ENCODE measurements at regions not wholly inside any gene's neighbourhood (a gene's known extent, or its start where the extent isn't known, plus 50 kb on each side); places are given as distances from the start of the nearest gene placed in this dataset.

DNA sequence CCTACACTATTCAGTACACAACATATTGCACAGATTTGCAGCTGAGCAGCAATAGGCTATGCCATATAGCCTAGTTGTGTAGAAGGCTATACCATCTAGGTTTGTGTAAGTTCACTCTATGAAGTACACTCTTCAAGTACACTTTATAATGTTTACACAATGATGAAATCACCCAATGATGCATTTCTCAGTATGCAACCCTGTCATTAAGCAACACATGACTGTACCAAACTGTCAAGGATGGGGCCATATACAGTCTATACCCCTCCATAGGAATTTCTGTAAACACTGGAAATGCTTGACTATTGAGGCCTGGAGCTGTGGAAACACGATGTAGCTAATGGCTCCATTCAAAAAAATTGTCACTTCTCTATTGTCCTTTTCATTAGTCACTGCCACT lies 535.4 kb downstream of the EPM2A start:
- no peak overlapping the region for H2AFZ ChIP-seq (ENCODE audit: low read length, unreplicated experiment)
- peaks cover 4% of the 10 kb centered on the region for H3K4me1 ChIP-seq (ENCODE audit: control insufficient read depth, insufficient read depth, low read length, unreplicated experiment)
- no peaks in the 10 kb centered on the region for H3K79me2 ChIP-seq (ENCODE audit: control insufficient read depth, insufficient read depth, low read length, unreplicated experiment)
- H3K4me3 ChIP-seq (ENCODE audit: low read depth, low read length) = no peak overlapping the region
- H3K27ac ChIP-seq (ENCODE audit: low read depth, low read length) = no peak overlapping the region
- H3K27me3 ChIP-seq (ENCODE audit: insufficient read depth, low read length) = no peaks in the 10 kb centered on the region
- no peaks in the 10 kb centered on the region for H3K36me3 ChIP-seq (ENCODE audit: insufficient read depth, low read length)

DNA sequence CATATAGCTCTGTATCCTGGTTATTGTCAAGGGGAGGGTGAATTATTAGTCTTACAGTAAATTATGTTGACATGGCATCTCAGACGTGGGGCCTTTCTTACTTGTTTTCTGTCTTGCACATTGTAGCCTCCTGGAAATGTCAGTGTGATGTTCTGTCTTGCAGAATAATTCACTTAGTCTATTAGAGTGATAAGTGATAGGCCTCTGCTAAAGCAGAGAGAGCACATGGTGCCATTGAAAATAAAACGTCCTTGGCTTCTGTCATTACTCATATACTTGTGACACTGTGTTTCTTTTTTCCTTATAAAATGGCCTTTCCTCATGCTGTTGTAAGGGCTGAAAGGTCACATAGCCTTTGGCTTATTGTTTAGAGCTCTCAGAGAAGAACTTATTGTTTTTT lies 531.0 kb downstream of the EPM2A start:
- H3K4me3 ChIP-seq (ENCODE audit: low read depth, low read length) = no peak overlapping the region
- peaks cover 12% of the 10 kb centered on the region for H3K4me1 ChIP-seq (ENCODE audit: control insufficient read depth, insufficient read depth, low read length, unreplicated experiment)
- H2AFZ ChIP-seq (ENCODE audit: low read length, unreplicated experiment) = no peak overlapping the region
- H3K27me3 ChIP-seq (ENCODE audit: insufficient read depth, low read length) = no peaks in the 10 kb centered on the region
- no peak overlapping the region for H3K27ac ChIP-seq (ENCODE audit: low read depth, low read length)
- H3K36me3 ChIP-seq (ENCODE audit: insufficient read depth, low read length) = no peaks in the 10 kb centered on the region
- no peaks in the 10 kb centered on the region for H3K79me2 ChIP-seq (ENCODE audit: control insufficient read depth, insufficient read depth, low read length, unreplicated experiment)

DNA sequence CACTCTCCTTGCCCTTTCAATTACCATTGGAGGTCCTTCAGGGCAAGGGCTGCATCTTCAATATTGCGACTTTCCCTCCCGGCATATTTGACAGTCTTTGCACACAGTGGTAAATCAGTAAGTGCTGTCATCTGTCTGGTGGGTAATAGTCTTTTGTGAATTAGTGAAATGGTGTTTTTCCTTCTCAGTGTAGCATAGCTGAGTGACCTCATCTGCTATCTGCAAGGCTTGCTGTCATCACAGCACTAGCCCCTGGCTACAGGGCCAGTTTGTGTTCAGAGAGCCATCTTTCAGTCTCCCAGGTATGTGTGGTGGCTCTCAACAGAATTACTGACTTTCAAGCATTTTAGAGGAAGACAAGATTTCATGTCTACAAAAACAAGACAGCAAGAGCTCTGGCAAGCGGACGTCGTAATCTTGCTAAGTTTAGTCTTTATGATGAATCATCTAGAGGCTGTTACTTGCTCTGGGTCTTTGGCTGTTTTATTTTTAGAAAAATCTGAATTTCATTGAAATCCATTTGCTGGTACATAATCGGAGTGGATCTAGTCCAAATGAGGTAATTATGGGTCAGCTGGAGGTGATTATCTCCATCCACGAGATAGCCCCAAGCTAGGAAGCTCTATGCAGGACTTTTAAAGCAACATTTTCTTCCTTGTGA lies 528.9 kb downstream of the EPM2A start:
- H3K27me3 ChIP-seq (ENCODE audit: insufficient read depth, low read length) = no peaks in the 10 kb centered on the region
- H3K27ac ChIP-seq (ENCODE audit: low read depth, low read length) = no peak overlapping the region
- no peaks in the 10 kb centered on the region for H3K36me3 ChIP-seq (ENCODE audit: insufficient read depth, low read length)
- H3K79me2 ChIP-seq (ENCODE audit: control insufficient read depth, insufficient read depth, low read length, unreplicated experiment) = no peaks in the 10 kb centered on the region
- no peak overlapping the region for H3K4me3 ChIP-seq (ENCODE audit: low read depth, low read length)
- H2AFZ ChIP-seq (ENCODE audit: low read length, unreplicated experiment) = no peak overlapping the region
- H3K4me1 ChIP-seq (ENCODE audit: control insufficient read depth, insufficient read depth, low read length, unreplicated experiment) = peaks cover 8% of the 10 kb centered on the region

DNA sequence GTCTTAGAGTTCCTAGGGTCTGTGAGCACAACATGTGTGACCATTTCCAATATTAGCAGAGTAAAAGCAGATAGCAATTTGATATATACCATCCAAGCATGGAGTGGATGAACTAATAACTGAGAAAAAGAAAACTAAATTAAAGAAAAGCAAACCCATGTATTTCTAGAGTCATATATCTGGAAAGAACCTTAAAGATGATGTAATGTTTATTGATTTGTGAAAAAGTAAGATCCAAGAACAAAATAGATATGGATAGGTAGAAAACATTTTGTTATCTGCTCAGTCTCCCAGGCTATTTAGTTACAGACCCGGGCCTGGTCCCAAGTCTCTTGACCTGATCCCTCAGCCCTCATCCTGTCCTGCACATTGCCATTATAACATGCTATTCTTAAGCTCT lies 526.8 kb downstream of the EPM2A start:
- no peak overlapping the region for H3K4me3 ChIP-seq (ENCODE audit: low read depth, low read length)
- no peaks in the 10 kb centered on the region for H3K27me3 ChIP-seq (ENCODE audit: insufficient read depth, low read length)
- no peaks in the 10 kb centered on the region for H3K36me3 ChIP-seq (ENCODE audit: insufficient read depth, low read length)
- H3K27ac ChIP-seq (ENCODE audit: low read depth, low read length) = no peak overlapping the region
- H2AFZ ChIP-seq (ENCODE audit: low read length, unreplicated experiment) = no peak overlapping the region
- no peaks in the 10 kb centered on the region for H3K79me2 ChIP-seq (ENCODE audit: control insufficient read depth, insufficient read depth, low read length, unreplicated experiment)
- peaks cover 10% of the 10 kb centered on the region for H3K4me1 ChIP-seq (ENCODE audit: control insufficient read depth, insufficient read depth, low read length, unreplicated experiment)

DNA sequence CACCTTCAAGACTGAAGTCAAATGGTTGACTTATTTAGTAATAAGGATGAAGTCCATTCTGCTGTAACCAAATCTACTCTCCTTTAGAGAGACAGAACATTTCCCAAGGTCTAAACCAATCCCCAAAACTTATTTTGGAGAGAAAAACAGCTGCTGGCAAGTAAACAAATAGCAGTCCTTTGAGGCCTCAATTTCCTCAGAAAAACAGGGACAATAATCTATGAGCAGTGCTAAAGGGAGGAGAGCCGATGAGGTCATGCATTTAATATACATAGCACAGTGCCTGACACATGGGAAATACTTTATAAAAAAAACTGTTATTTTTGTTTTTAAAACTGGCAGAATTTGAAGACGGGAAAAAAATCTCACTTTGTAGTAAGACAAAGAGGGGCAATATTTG lies 526.0 kb downstream of the EPM2A start:
- Histone ChIP-seq H3K4me1 (ENCODE audit: control insufficient read depth, insufficient read depth, low read length, unreplicated experiment) (peaks cover 10% of the 10 kb centered on the region), H3K36me3 (ENCODE audit: insufficient read depth, low read length) (no peaks in the 10 kb centered on the region), H2AFZ (ENCODE audit: low read length, unreplicated experiment) (peak overlapping the region; percentile 58), H3K4me3 (ENCODE audit: low read depth, low read length) (no peak overlapping the region), H3K27me3 (ENCODE audit: insufficient read depth, low read length) (no peaks in the 10 kb centered on the region), H3K27ac (ENCODE audit: low read depth, low read length) (no peak overlapping the region), H3K79me2 (ENCODE audit: control insufficient read depth, insufficient read depth, low read length, unreplicated experiment) (no peaks in the 10 kb centered on the region)

DNA sequence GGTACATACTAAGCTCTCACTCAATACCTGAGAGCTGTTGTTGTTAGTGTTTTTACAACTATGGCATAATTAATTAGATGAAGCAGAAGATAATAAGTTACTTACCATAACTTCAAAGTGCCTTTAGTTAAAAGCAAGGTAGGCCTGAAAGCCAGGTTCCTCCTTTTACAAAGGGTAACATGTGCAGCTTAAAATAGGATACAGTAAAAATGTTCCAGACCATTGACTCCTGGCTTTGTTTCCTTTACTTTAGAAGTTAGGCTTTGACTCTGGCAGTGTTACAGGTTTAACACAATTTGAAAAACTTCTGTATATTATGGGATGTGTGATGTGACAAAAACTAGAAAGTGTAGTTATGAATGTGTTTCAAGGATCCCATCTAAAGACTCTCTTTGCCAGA lies 522.5 kb downstream of the EPM2A start:
- no peak overlapping the region for H2AFZ ChIP-seq (ENCODE audit: low read length, unreplicated experiment)
- H3K27me3 ChIP-seq (ENCODE audit: insufficient read depth, low read length) = no peaks in the 10 kb centered on the region
- no peak overlapping the region for H3K27ac ChIP-seq (ENCODE audit: low read depth, low read length)

DNA sequence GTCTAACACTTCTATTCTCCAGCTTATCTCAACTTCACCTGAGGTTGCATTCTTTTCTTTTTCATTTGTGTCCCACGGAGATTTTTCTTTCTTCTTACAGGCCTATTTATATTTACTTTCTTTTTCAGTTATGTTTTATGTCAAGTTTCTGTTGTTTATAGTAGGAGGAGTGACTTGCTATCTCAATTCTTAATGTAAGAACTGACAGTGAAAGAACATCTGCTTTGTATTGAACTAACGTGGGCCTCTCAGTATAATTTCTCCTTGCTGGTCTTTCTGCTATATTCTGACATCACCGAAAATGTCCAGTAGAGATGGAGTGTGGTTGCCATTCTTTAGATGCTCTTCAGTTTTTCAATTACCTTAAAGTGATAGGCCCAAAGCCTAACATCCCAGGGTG lies 521.7 kb downstream of the EPM2A start:
- Histone ChIP-seq H3K27me3 (ENCODE audit: insufficient read depth, low read length) (no peaks in the 10 kb centered on the region), H3K4me3 (ENCODE audit: low read depth, low read length) (no peak overlapping the region), H3K79me2 (ENCODE audit: control insufficient read depth, insufficient read depth, low read length, unreplicated experiment) (no peaks in the 10 kb centered on the region), H3K27ac (ENCODE audit: low read depth, low read length) (no peak overlapping the region), H2AFZ (ENCODE audit: low read length, unreplicated experiment) (peak overlapping the region; percentile 4), H3K36me3 (ENCODE audit: insufficient read depth, low read length) (no peaks in the 10 kb centered on the region), H3K4me1 (ENCODE audit: control insufficient read depth, insufficient read depth, low read length, unreplicated experiment) (peaks cover 3% of the 10 kb centered on the region)

More for the DNA sequence above, 522.5 kb downstream of the EPM2A start:
- Histone ChIP-seq H3K79me2 (ENCODE audit: control insufficient read depth, insufficient read depth, low read length, unreplicated experiment) (no peaks in the 10 kb centered on the region), H3K4me1 (ENCODE audit: control insufficient read depth, insufficient read depth, low read length, unreplicated experiment) (peaks cover 3% of the 10 kb centered on the region), H3K36me3 (ENCODE audit: insufficient read depth, low read length) (no peaks in the 10 kb centered on the region), H3K4me3 (ENCODE audit: low read depth, low read length) (no peak overlapping the region)

DNA sequence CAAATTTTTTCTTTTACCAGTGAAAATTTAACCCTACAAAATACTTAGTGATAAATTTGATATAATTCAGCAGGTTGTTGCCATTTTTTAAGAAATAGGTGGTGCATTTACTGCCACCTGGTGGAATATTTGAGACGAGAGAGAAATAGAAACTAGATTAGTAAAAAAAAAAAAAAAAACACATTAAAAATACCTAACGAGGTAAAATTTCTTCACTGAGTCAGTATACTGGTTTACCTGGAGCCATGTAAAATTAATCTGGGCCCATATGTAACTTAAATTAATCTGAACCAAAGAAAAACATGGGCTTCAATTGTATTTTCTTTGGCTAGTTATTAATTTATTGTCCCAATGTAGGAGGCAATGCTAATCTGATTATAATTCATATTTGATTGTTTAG lies 520.8 kb downstream of the EPM2A start:
- peak overlapping the region; percentile 43 for H3K4me3 ChIP-seq (ENCODE audit: low read depth, low read length)
- no peaks in the 10 kb centered on the region for H3K36me3 ChIP-seq (ENCODE audit: insufficient read depth, low read length)
- peaks cover 3% of the 10 kb centered on the region for H3K4me1 ChIP-seq (ENCODE audit: control insufficient read depth, insufficient read depth, low read length, unreplicated experiment)
- no peaks in the 10 kb centered on the region for H3K27me3 ChIP-seq (ENCODE audit: insufficient read depth, low read length)
- peak overlapping the region; percentile 90 for H2AFZ ChIP-seq (ENCODE audit: low read length, unreplicated experiment)
- H3K27ac ChIP-seq (ENCODE audit: low read depth, low read length) = no peak overlapping the region
- H3K79me2 ChIP-seq (ENCODE audit: control insufficient read depth, insufficient read depth, low read length, unreplicated experiment) = no peaks in the 10 kb centered on the region

DNA sequence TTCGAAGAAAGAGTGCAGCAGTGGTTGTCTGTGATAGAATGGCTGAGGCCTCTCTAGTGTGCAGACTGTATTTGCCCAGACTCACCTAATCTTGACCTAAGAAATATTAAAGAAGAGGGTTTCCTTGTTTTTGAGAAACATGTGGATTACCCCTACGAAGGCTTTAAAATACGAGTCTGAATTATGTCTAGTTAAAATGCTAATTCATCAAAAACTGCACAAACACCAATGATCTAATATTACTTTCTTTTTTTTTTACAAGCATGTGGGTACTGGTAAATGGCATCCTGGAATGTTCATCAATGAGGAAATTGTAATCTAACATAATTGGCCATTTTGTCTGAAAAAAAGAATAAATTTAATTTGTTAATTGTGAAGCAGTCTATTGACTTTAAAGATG lies 510.9 kb downstream of the EPM2A start:
- no peaks in the 10 kb centered on the region for H3K79me2 ChIP-seq (ENCODE audit: control insufficient read depth, insufficient read depth, low read length, unreplicated experiment)
- H3K27ac ChIP-seq (ENCODE audit: low read depth, low read length) = no peak overlapping the region
- no peak overlapping the region for H2AFZ ChIP-seq (ENCODE audit: low read length, unreplicated experiment)
- H3K4me3 ChIP-seq (ENCODE audit: low read depth, low read length) = no peak overlapping the region
- no peaks in the 10 kb centered on the region for H3K36me3 ChIP-seq (ENCODE audit: insufficient read depth, low read length)
- H3K4me1 ChIP-seq (ENCODE audit: control insufficient read depth, insufficient read depth, low read length, unreplicated experiment) = no peaks in the 10 kb centered on the region
- H3K27me3 ChIP-seq (ENCODE audit: insufficient read depth, low read length) = no peaks in the 10 kb centered on the region

DNA sequence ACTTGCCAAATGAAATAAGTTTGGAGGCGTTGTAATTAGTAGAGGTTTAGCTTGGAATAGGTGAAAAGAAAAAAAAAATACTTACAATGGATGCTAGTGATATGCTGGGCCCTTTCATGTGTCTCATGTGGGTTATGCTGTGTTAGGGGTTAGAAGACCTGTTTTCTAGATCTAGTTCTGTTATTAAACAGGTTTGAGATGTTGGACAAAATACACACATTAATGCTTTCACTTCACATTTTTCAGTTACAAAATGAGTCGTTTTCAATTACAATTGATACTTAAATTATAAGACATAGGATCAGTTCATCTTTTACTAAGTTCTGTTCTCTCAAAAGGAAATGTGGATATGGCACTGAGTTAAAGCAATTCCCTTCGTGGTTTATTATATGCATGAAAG lies 509.8 kb downstream of the EPM2A start:
- Histone ChIP-seq H3K79me2 (ENCODE audit: control insufficient read depth, insufficient read depth, low read length, unreplicated experiment) (no peaks in the 10 kb centered on the region), H3K4me3 (ENCODE audit: low read depth, low read length) (no peak overlapping the region), H3K27me3 (ENCODE audit: insufficient read depth, low read length) (no peaks in the 10 kb centered on the region), H3K27ac (ENCODE audit: low read depth, low read length) (no peak overlapping the region), H2AFZ (ENCODE audit: low read length, unreplicated experiment) (no peak overlapping the region), H3K4me1 (ENCODE audit: control insufficient read depth, insufficient read depth, low read length, unreplicated experiment) (no peaks in the 10 kb centered on the region), H3K36me3 (ENCODE audit: insufficient read depth, low read length) (no peaks in the 10 kb centered on the region)

DNA sequence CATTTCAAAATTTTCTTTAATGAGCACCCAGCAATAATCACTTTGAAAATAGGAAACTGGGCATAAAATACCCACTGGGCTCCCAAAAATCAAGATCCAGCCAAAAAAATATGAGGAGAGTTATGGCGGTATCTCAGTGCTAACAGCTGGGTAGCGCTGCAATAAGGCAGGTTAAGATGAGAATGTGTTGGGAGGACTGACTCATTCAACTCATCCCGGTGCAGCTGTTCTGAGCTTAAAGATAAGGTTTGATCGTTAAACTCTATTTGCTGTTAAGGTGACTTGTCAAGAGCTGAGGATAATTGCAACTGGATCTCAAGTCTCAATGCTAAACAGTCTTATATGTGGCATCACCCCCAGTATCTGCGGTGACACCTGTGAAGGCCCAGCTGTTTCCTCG lies 507.7 kb downstream of the EPM2A start:
- Histone ChIP-seq H2AFZ (ENCODE audit: low read length, unreplicated experiment) (no peak overlapping the region), H3K4me1 (ENCODE audit: control insufficient read depth, insufficient read depth, low read length, unreplicated experiment) (no peaks in the 10 kb centered on the region), H3K4me3 (ENCODE audit: low read depth, low read length) (no peak overlapping the region), H3K79me2 (ENCODE audit: control insufficient read depth, insufficient read depth, low read length, unreplicated experiment) (no peaks in the 10 kb centered on the region), H3K36me3 (ENCODE audit: insufficient read depth, low read length) (no peaks in the 10 kb centered on the region), H3K27ac (ENCODE audit: low read depth, low read length) (no peak overlapping the region), H3K27me3 (ENCODE audit: insufficient read depth, low read length) (no peaks in the 10 kb centered on the region)

Measured in ACC112 (cell line).